Subcutaneous abdominal adipose tissue (tissue), 5 donors: ENCODE measurements at regions not wholly inside any gene's neighbourhood (a gene's known extent, or its start where the extent isn't known, plus 50 kb on each side); places are given as distances from the start of the nearest gene placed in this dataset.

Experiments
- H3K27ac ChIP-seq: one replicate; pipeline ENCODE4 v1.7.0; 2013; ENCODE audit warnings: low read depth, mild to moderate bottlenecking, inconsistent platforms, low read length, moderate library complexity
- H3K27me3 ChIP-seq, 5 donors: one replicate each; pipeline ENCODE4 v1.7.0; 2013; ENCODE audit warnings: low read length in 5 of 5, inconsistent platforms in 1 of 5; ENCODE audit not compliant: control insufficient read depth in 5 of 5, insufficient read depth in 4 of 5
- H3K36me3 ChIP-seq, 5 donors: one replicate each; pipeline ENCODE4 v1.7.0; 2013; ENCODE audit warnings: low read length in 5 of 5; ENCODE audit not compliant: control insufficient read depth in 5 of 5, insufficient read depth in 5 of 5
- H3K4me1 ChIP-seq, 5 donors: one replicate each; pipeline ENCODE4 v1.7.0; 2013; ENCODE audit warnings: low read length in 5 of 5, mild to moderate bottlenecking in 3 of 5, moderate library complexity in 1 of 5; ENCODE audit not compliant: control insufficient read depth in 5 of 5, insufficient read depth in 5 of 5
- H3K4me3 ChIP-seq, 5 donors: one replicate each; pipeline ENCODE4 v1.7.0; 2013; ENCODE audit warnings: low read length in 5 of 5, low read depth in 1 of 5
- H3K9ac ChIP-seq, 5 donors: one replicate each; pipeline ENCODE4 v1.7.0; 2013; ENCODE audit warnings: low read length in 5 of 5, mild to moderate bottlenecking in 4 of 5, moderate library complexity in 3 of 5
- H3K9me3 ChIP-seq, 5 donors: one replicate each; pipeline ENCODE4 v1.7.0; 2013; ENCODE audit warnings: low read length in 5 of 5; ENCODE audit not compliant: control insufficient read depth in 5 of 5
- donor health status: healthy.
- donor health status: healthy.
- donor health status: healthy.
- donor health status: healthy.
- donor health status: healthy.

- Histone ChIP-seq H3K27ac (no peak overlapping the region), H3K9ac (no peak overlapping the region), H3K4me3 (no peak overlapping the region), H3K4me1 (no peaks in the 10 kb centered on the region), H3K36me3 (no peaks in the 10 kb centered on the region), H3K27me3 (no peaks in the 10 kb centered on the region), H3K9me3 (peaks cover 0 to 3% (median 0%) of the 10 kb centered on the region in 5 donors)
These were observed 448.0 kb downstream of the NKX6-1 start for GRCh38 chr4:84051089-84051488.

GRCh38 chr4:84050015-84050414 lies 449.1 kb downstream of the NKX6-1 start:
- Histone ChIP-seq H3K4me1 (no peaks in the 10 kb centered on the region), H3K9ac (no peak overlapping the region), H3K27me3 (no peaks in the 10 kb centered on the region), H3K27ac (no peak overlapping the region), H3K9me3 (peaks cover 0 to 3% (median 0%) of the 10 kb centered on the region in 5 donors), H3K4me3 (no peak overlapping the region), H3K36me3 (no peaks in the 10 kb centered on the region)

GRCh38 chr4:84046551-84046950 lies 452.5 kb downstream of the NKX6-1 start:
- Histone ChIP-seq H3K27ac (no peak overlapping the region), H3K4me1 (no peaks in the 10 kb centered on the region), H3K36me3 (no peaks in the 10 kb centered on the region), H3K9ac (no peak overlapping the region), H3K4me3 (no peak overlapping the region), H3K27me3 (no peaks in the 10 kb centered on the region), H3K9me3 (peaks cover 0 to 3% (median 0%) of the 10 kb centered on the region in 5 donors)

- H3K36me3 ChIP-seq, result no peaks in the 10 kb centered on the region
- peaks cover 0 to 3% (median 0%) of the 10 kb centered on the region in 5 donors for H3K9me3 ChIP-seq
- no peaks in the 10 kb centered on the region for H3K4me1 ChIP-seq
- no peaks in the 10 kb centered on the region for H3K27me3 ChIP-seq
- H3K9ac ChIP-seq, result no peak overlapping the region
- no peak overlapping the region for H3K4me3 ChIP-seq
- H3K27ac ChIP-seq, result no peak overlapping the region
These were observed 457.7 kb downstream of the NKX6-1 start for GRCh38 chr4:84041426-84041825.

GRCh38 chr4:84035568-84035967 lies 463.5 kb downstream of the NKX6-1 start:
- Histone ChIP-seq H3K9me3 (no peaks in the 10 kb centered on the region), H3K4me1 (no peaks in the 10 kb centered on the region), H3K27me3 (no peaks in the 10 kb centered on the region)

GRCh38 chr4:84032372-84032771 lies 466.7 kb downstream of the NKX6-1 start:
- Histone ChIP-seq H3K4me3 (no peak overlapping the region), H3K9ac (no peak overlapping the region), H3K36me3 (no peaks in the 10 kb centered on the region), H3K27ac (no peak overlapping the region), H3K4me1 (no peaks in the 10 kb centered on the region), H3K27me3 (no peaks in the 10 kb centered on the region), H3K9me3 (no peaks in the 10 kb centered on the region)

More at GRCh38 chr4:84035568-84035967, 463.5 kb downstream of the NKX6-1 start:
- no peak overlapping the region for H3K4me3 ChIP-seq
- H3K27ac ChIP-seq, result no peak overlapping the region
- H3K36me3 ChIP-seq, result no peaks in the 10 kb centered on the region
- no peak overlapping the region for H3K9ac ChIP-seq

- Histone ChIP-seq H3K4me1 (no peaks in the 10 kb centered on the region), H3K36me3 (no peaks in the 10 kb centered on the region), H3K27me3 (no peaks in the 10 kb centered on the region), H3K9ac (no peak overlapping the region), H3K27ac (no peak overlapping the region), H3K4me3 (no peak overlapping the region), H3K9me3 (no peaks in the 10 kb centered on the region)
These were observed 467.7 kb downstream of the NKX6-1 start for GRCh38 chr4:84031401-84031800.

- no peaks in the 10 kb centered on the region for H3K4me1 ChIP-seq
- no peaks in the 10 kb centered on the region for H3K9me3 ChIP-seq
- no peaks in the 10 kb centered on the region for H3K27me3 ChIP-seq
- H3K27ac ChIP-seq, result no peak overlapping the region
- no peaks in the 10 kb centered on the region for H3K36me3 ChIP-seq
- H3K9ac ChIP-seq, result no peak overlapping the region
- H3K4me3 ChIP-seq, result no peak overlapping the region
These were observed 470.8 kb downstream of the NKX6-1 start for GRCh38 chr4:84028340-84028739.

- no peak overlapping the region for H3K27ac ChIP-seq
- H3K27me3 ChIP-seq, result no peaks in the 10 kb centered on the region
- H3K9ac ChIP-seq, result no peak overlapping the region
- H3K4me3 ChIP-seq, result no peak overlapping the region
- no peaks in the 10 kb centered on the region for H3K9me3 ChIP-seq
- no peaks in the 10 kb centered on the region for H3K36me3 ChIP-seq
- H3K4me1 ChIP-seq, result no peaks in the 10 kb centered on the region
These were observed 474.7 kb downstream of the NKX6-1 start for GRCh38 chr4:84024405-84024804.

GRCh38 chr4:84022564-84022963 lies 476.5 kb downstream of the NKX6-1 start:
- H3K9ac ChIP-seq, result no peak overlapping the region
- no peaks in the 10 kb centered on the region for H3K27me3 ChIP-seq
- H3K36me3 ChIP-seq, result no peaks in the 10 kb centered on the region
- no peak overlapping the region for H3K4me3 ChIP-seq
- H3K9me3 ChIP-seq, result no peaks in the 10 kb centered on the region
- H3K4me1 ChIP-seq, result no peaks in the 10 kb centered on the region
- H3K27ac ChIP-seq, result no peak overlapping the region

- H3K36me3 ChIP-seq, result no peaks in the 10 kb centered on the region
- no peaks in the 10 kb centered on the region for H3K27me3 ChIP-seq
- no peaks in the 10 kb centered on the region for H3K4me1 ChIP-seq
- H3K9ac ChIP-seq, result no peak overlapping the region
- no peak overlapping the region for H3K27ac ChIP-seq
- no peak overlapping the region for H3K4me3 ChIP-seq
- no peaks in the 10 kb centered on the region for H3K9me3 ChIP-seq
These were observed 479.5 kb downstream of the NKX6-1 start for GRCh38 chr4:84019626-84020025.
